GM18870 (cell line): ENCODE measurements at regions not wholly inside any gene's neighbourhood (a gene's known extent, or its start where the extent isn't known, plus 50 kb on each side); places are given as distances from the start of the nearest gene placed in this dataset.
A peak's percentile ranks its signal among the peaks of the same experiment; 100 is the strongest.
"Not testable (repeated sequence)": the region's sequence is repeated elsewhere in the genome, so short reads cannot be mapped to it uniquely, and the experiment has no call there.

Source experiments
- ATAC-seq: cut with Tn5 transposase; IDR thresholded peaks from one replicate; pipeline ENCODE4 v1.9.1; 2021; ENCODE audit warnings: moderate library complexity; ENCODE audit not compliant: unreplicated experiment

DNA sequence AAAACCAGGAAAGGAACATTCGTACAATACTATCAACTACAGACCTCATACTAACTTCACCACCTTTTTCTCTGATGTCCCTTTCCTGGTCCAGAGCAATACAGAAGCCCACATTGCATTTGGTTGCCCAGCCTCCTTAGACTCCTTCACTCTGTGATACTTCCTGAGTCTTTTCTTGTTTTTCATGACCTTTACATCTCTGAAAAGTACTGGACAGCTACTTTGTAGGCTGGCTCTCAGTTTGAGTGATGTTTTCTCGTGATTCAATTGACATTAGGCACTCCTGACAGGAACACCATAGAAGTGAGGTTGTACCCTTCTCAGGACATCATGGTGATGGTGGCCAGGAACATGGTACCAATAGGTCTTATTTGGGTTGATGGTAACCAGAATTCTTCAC lies 185.9 kb upstream of the SLC39A10 start:
- no peak for ATAC-seq

DNA sequence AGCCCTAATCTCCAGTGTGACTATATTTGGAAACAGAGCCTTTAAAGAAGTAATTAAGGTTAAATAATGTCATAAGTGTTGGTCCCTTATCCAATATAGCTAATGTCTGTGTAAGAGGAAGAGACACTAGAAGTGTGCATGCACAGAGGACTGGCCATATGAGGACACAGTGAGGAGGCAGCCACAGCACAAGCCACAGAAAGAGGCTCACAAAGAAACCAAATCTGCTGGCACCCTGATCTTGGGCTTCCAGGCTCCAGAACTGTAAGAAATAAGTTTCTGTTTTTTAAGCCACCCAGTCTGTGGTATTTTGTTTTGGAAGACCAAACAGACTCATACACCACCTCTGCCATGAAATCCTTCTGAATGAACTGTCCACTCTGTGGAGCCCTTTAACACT lies 186.4 kb upstream of the SLC39A10 start:
- ATAC-seq, result no peak

DNA sequence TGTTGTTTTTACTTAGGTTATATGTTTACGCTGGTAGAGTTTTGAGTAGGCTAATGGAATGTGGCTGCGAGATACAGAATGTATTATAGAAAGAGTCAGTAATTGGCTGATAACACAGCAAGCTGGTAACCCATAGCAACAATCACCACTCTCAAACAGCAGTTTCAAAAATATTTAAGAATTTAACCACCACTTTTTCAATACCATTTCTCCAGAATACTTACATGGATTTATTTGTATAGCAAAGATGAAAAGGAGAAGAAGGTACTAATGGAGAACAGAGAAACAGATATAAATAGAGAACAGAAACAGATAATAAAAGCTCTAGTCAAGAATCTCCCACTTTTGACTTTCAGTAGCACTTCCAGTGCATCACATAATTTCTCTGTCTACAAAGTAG lies 188.3 kb upstream of the SLC39A10 start:
- peak; percentile 89 for ATAC-seq

DNA sequence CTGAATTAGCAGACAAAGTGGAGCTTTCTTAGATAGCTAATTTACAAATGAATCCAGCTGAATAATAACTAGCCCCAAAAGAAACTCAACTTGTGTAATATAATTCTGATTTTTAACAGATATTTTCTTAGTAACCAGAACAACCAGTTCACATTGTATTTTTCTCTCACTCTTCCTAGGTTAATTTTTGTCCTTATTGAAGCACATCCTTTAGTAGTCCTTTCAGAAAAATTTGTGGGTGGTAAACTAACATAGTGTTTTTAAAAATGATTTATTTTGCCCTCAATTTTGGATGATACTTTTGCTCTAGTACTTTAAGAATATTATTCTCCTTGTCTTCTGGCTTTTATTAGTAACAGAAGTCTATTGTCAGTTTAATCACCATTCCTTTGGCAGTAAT lies 190.6 kb upstream of the SLC39A10 start:
- ATAC-seq, result no peak

DNA sequence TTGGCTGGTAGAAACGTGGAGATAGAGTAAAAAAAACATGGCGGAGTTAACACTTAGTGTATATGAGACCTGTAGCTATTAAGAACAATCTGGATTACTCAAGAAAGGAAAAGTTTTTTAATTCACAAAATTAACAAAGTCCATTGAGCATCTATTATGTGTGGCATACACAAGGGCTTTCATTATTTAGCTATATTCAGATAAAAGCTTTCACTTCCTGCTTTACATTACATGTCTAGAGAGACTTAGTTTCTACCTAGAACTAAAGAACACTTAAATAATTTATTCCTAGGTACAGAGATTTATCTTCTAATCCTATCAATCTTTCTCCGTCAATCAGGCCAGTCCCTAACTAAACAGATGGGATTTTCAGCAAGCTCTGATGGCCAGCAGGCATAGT lies 196.0 kb upstream of the SLC39A10 start:
- ATAC-seq, result no peak

DNA sequence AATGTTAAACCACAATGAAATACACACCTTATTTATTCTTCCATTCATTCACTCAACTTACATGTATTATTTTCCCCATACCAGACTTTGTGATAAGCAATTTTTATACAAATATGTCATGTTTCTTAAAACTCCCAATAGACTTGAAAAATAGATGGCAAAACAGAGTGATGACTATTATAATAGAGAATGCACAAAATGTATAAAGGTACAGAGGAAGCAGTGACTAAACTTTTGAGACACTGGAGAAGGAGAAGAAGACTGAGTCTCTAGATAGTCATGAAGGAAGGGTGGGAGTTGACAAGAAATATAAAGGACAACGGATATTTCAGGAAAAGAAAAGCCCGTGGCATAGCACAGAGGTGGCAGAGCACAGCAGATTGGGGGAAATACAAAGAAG lies 198.1 kb upstream of the SLC39A10 start:
- ATAC-seq, result no peak

DNA sequence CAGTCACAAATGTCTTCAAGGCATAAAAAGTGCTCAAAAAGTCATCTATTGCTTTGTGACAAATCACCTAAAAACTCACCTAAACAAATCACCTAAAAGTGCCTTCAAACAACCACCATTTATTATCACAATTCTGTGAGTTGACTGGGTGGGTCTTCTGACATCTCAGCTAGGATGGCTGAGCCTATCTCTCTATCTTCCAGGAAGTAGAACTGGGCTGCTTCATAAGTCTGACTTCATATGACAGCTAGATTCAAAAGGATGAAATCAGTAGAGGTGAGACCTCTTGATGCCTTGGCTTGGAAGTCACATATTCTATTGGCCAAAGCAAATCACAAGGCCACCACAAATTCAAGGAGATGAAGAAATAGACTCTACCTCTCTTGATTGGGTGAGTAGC lies 199.2 kb upstream of the SLC39A10 start:
- ATAC-seq, result no peak

DNA sequence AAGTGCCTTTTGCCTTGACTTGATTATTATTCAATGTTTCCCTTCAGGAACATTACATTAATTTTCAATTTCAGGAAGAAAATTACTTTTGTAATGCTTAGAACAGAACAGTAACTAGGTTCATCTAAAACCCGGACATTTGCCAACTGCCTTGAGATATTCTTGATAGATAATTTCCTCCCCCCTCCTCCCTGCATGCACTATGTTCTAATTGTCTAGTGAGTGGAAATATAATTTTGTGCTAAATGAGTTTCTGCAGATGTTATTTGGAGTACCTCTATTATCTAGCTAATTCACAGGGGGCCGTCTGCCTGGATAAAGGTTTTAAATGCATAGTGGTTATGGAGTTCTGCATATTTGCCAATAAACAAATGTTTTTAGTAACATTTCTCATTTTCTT lies 200.3 kb upstream of the SLC39A10 start:
- no peak for ATAC-seq

DNA sequence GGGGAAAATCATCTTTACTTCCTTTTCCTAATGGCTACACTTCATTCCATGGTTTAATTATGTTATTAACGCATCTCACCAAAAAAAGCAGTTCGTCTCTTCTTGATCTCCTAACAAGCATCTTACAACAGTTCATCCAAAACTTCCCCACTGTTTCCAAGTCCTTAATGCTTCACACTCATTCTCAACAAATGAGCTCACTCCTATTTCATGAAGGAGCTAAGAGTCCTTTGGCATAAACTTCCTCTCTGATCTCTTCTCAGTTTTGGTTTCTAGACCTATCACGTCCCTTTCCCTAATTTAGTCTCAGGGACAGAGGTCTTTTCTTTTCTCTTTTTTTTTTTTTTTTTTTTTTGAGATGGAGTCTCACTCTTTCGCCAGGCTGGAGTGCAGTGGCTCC lies 205.9 kb upstream of the SLC39A10 start:
- ATAC-seq, result no peak

DNA sequence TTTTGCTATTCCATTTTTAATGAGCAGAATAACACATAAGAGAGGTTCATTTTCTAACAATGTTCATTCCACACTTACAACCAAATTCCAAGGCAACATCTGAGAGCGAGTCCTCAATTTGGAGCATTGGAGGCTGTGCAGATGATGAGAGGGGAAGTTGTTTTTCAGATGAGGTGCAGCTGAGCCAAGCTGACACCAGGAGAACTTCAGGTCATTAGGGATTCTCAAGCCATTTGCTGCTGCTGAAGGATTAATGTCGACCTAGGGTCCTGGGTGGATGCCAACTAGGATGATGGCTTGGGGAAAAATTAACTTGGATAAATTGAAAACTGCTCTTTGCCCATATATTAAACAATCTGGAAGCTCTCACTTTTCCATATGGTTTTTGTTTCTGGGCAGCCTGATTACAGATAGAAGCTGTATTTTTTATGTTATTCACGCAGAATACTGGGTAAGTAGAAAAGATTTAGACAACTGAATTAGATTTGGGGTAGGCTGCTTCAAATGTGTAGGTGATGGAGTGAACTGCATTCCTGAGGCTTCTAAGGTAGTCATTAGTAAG lies 206.4 kb upstream of the SLC39A10 start:
- no peak for ATAC-seq

DNA sequence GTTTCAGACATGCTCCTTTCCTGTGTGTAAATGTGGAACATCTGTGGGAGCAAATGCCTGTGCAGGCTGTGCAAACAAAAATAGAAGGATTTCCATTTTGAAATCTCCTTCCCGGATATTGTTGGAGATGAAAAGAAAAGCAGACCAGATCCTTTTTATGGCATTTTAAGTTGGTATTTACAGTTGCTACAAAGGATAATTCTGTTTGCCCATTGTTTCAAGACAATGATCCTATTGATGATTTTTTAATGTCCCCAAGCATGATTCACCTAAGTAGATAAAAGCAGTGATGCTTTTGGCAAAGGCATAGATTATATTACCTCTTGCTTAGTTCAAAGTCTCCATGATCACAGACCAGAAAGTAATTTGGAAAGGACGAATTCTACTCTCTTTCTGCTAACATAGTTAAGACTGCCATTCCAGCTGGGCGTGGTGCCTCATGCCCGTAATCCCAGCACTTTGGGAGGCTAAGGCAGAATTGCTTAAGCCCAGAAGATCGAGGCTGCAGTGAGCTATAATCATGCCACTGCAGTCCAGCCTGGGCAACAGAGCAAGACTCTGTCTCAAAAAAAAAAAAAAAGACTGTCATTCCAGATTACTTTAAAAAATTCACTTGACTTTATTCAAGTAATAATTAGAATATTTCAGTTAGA lies 209.6 kb upstream of the SLC39A10 start:
- no peak for ATAC-seq

DNA sequence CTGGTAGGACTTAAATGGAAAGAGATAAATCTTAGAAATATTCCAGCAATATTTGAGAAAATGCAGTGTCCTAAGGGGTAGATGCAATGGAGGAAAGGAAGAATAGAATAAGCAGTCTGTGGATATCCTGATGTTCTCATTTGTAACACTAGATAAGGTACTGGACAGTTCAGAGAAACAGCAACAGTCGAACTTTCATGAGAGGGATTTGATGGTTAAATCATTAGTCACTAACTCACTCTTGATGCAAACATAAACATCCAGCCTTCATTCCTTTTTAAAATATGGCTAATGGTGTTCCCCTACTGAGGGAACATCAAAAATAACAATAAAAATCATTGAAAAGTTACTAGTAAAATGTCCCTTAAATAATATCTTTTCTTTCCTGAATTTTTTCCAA lies 211.4 kb upstream of the SLC39A10 start:
- no peak for ATAC-seq

DNA sequence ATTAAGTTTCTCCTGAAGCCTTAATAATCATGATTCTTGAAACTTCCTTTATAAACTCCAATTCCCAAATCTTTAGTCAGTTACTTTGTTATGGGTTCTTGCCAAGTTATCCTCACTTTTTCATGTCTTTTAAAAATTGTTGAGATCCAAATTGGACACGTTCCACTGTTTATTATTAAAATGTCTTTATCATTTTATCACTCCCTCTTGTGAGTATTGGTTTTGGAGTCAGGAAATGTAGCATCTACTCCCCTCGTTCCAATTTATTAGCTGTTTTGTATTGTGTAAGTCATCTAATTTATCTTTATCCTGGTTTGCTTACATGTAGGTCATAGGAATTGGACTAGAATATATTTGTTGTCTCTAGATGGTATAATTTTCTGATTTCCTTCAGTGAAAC lies 213.1 kb upstream of the SLC39A10 start:
- ATAC-seq, result no peak

DNA sequence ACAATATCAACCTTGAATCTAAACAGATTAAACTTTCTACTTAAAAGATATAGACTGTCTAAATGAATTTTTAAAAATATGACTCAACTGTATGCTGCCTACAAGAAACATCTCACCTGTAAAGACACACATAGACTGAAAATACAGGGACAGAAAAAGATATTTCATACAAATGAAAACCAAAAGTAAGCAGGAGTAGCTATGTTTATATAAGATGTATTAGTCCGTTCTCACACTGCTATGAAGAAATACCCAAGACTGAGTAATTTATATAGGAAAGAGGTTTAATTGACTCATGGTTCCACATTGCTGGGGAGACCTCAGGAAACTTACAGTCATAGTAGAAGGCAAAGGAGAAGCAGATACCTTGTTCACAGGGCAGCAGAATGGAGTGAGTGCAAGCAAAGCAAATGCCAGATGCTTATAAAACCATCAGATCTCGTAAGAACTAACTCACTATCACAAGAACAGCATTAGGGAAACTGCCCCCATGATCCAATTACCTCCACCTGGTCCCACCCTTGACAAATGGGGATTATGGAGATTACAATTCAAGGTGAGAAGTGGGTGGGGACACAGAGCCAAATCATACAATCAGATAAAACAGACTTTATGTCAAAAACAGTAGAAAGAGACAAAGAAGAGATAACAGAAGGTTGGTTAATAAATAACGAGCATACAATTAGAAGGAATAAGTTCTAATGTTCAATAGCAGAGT lies 214.4 kb upstream of the SLC39A10 start:
- ATAC-seq, result no peak

DNA sequence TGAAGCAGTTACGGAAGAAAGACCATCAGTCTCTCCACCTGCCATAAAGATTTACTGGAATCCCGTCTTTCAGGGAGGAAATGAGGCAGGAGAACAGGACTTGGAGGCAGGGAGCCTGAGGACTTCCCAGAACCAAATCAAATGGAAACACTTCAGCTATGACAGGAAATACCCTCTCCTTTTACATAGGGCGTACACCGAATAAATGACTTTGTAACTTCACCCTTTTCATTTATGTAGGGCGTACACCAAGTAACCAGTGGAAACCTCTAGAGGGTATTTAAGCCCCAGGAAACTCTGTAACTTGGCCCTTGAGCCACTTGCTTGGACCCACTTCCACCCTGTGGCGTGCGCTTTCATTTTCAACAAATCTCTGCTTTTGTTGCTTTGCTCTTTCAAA lies 218.3 kb upstream of the SLC39A10 start:
- ATAC-seq, result no peak

DNA sequence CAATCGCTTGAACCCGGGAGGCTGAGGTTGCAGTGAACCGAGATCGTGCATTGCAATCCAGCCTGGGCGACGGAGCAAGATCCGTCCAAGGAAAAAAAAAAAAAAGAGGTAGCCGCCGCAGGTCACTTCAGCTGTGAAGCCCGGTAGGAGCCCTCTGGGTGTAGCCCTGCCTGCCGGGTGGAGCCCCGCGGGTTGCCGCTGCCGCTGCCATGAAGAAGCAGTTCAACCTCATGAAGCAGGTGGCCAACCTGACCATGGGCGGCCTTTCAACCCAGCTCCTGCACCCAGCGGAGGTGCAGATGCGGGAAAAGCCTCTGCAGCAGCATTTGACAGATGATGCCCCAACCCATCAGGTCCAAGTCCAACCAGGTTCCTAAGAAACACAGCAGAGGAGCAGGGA lies 219.5 kb upstream of the SLC39A10 start:
- ATAC-seq, result no peak

DNA sequence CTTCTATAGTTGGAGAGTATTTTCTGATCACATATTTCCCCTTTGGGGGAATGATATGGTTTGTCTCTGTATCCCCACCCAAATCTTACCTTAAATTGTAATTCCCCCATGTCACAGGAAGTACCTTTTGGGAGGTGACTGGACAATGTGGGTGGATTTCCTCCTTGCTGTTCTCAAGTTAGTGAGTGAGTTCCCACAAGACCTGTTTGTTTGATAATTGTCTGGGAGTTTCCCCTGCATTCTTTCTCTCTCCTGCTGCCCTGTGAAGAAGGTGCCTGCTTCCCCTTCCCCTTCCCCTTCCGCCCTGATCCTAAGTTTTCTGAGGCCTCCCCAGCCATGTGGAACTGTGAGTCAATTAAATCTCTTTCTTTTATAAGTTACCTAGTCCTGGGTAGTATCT lies 222.7 kb upstream of the SLC39A10 start:
- no peak for ATAC-seq

DNA sequence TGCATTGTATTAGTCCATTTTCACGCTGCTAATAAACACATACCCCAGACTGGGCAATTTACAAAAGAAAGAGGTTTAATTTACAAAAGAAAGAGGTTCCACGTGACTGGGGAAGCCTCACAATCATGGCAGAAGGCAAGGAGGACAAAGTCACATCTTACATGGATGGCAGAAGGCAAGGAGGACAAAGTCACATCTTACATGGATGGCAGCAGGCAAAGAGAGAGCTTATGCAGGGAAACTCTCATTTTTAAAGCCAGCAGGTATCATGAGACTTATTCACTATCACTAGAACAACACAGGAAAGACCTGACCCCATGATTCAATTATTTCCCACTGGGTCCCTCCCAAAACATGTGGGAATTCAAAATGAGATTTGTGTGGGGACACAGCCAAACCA lies 223.3 kb upstream of the SLC39A10 start:
- not testable (repeated sequence) for ATAC-seq

DNA sequence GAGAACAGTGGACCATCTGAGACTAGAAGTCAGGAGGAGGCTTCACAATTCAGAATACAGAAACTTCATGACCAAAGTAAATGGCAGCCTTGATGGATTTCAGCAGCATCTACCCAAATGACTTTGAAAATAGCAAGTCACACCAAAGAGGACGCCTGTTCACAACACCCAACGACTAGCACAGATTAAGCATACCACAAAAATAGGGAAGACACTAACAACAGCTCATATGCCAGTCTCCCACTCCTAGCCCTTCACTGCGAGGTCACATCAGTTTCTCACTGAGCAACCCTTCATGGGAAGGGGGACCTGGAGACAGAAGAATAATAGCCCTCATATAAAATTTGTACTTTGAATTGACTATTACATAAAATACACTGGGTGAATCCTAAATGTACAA lies 228.4 kb upstream of the SLC39A10 start:
- ATAC-seq, result no peak

DNA sequence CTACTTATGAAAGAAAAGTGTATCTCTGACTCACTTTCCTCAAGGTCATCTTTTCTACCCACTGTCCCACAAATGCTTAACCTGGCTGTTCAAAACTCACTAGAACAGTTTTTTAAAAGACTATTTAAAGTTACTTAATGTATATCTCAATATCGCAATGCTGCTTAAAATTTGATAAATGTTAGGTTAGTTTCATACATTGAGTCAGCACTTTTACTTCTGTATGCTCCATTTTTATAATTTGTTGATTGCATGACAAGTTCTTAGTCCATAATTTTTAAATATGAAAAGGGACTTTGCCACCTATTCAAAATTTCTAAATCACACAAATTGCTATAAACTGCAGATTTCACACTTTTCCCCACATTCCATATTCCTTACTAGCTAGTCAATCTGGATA lies 231.7 kb upstream of the SLC39A10 start:
- no peak for ATAC-seq

DNA sequence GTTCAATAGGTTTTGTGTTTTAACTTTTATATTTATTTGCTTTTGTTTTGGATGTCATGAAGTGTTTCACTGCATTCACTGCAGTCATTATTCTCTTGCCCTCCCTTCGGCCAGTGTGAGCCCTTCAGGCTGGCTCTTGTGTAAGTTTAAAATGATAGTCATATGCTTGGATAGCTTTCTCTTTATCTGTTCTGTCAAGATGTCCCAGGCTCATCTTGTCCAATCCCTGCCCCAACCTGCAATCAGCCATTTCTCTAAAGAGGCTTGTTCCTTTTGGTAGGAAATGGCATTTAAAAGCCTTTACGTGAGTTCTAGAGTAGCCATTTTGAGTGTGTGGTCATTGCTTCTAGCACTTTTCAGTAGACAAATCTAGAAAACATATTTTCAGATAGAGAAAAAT lies 238.0 kb upstream of the SLC39A10 start:
- ATAC-seq, result no peak

DNA sequence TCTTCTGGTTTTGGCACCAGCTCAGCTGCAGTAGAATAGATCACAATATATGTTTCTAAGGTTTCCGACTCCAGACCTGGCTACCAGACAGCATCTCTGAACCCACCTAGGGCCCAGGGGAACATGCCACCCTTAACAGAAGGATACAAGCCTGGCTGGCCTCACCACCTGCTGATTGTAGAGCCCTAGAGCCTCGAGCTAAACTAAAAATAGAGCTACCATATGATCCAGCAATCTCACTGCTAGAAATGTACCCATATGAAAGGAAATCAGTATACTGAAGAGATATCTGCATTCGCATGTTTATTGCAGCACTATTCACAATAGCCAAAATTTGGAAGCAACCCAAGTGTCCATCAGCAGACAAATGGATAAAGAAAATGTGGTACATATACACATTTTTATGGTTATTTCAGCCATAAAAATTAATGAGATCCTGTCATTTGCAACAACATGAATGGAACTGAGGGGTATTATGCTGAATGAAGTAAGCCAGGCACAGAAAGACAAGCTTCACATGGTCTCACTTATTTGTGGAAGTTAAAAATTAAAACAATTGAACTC lies 242.4 kb upstream of the SLC39A10 start:
- ATAC-seq, result no peak
